Endothelial cell of umbilical vein (primary cell): ENCODE measurements at regions not wholly inside any gene's neighbourhood (a gene's known extent, or its start where the extent isn't known, plus 50 kb on each side); places are given as distances from the start of the nearest gene placed in this dataset.

Source experiments
- CTCF ChIP-seq, 2 donors: IDR thresholded peaks; 1 replicate in 1 of 2; 2 replicates in 1 of 2; pipeline ENCODE4 v1.5.1; 2011; ENCODE audit warnings: low read length in 2 of 2, mild to moderate bottlenecking in 2 of 2, moderate library complexity in 2 of 2, control low read depth in 1 of 2, inconsistent platforms in 1 of 2, low read depth in 1 of 2; ENCODE audit not compliant: insufficient read depth in 1 of 2; ENCODE audit errors: extremely low read depth in 1 of 2
- EZH2 ChIP-seq: IDR thresholded peaks from 2 replicates; pipeline ENCODE4 v1.6.1; 2012; ENCODE audit warnings: borderline replicate concordance, low read depth, mild to moderate bottlenecking, moderate library complexity, low read length, inconsistent platforms; ENCODE audit not compliant: severe bottlenecking
- JUN ChIP-seq: IDR thresholded peaks from 2 replicates; pipeline ENCODE4 v1.6.1; 2011; ENCODE audit warnings: borderline replicate concordance, low read depth; ENCODE audit not compliant: insufficient read length, insufficient read depth
- MAX ChIP-seq: IDR thresholded peaks from 2 replicates; pipeline ENCODE4 v1.6.1; 2011; ENCODE audit not compliant: insufficient read depth, insufficient read length
- POLR2A ChIP-seq: IDR thresholded peaks from 2 replicates; pipeline ENCODE4 v1.6.1; 2012; ENCODE audit warnings: low read depth, mild to moderate bottlenecking, control low read depth, low read length
- POLR2AphosphoS5 ChIP-seq: IDR thresholded peaks from 2 replicates; pipeline ENCODE4 v1.6.1; 2012; ENCODE audit warnings: low read depth, mild to moderate bottlenecking, control low read depth, low read length, moderate library complexity; ENCODE audit not compliant: insufficient read depth

- TF ChIP-seq POLR2A (no peak), JUN (no peak), POLR2AphosphoS5 (no peak), CTCF (IDR thresholded peaks at IDR 0.05; ENCODE audit: extremely low read depth in 1 of 2, insufficient read depth in 1 of 2, low read depth in 1 of 2, low read length in 2 of 2) (no peak), EZH2 (no peak), MAX (no peak)
These were observed 473.8 kb upstream of the HSF2 start for GRCh38 chr6:121925534-121926255.
